GM12878 (cell line): ENCODE measurements at regions not wholly inside any gene's neighbourhood (a gene's known extent, or its start where the extent isn't known, plus 50 kb on each side); places are given as distances from the start of the nearest gene placed in this dataset.

Experiments used
- ATAC-seq: fragments of 200-7000 bp; cut with Tn5 transposase; 3 replicates; pipeline ENCODE4 v1.9.1; 2020; ENCODE audit warnings: mild to moderate bottlenecking, moderate library complexity
- BruUV-seq: library from RNA; stranded (reverse); fragments of 400-500 nt; replicated peaks from 2 replicates; lab custom pipeline; 2021; lab: Mats Ljungman, UMichigan
- CTCF ChIA-PET: fragments of 300-600 bp; sonication (Branson Sonifier 250); formaldehyde crosslinking; extraction: SDS; loops from one replicate; lab custom pipeline; 2021; ENCODE audit warnings: inconsistent platforms; lab: Yijun Ruan, JAX
- POLR2A ChIA-PET: fragments of 350-600 bp; formaldehyde crosslinking; extraction: SDS; loops from one replicate; lab custom pipeline; 2021; ENCODE audit warnings: inconsistent platforms; lab: Charles Lee
- RAD21 ChIA-PET: fragments of 300-600 bp; sonication (Branson Sonifier 250); formaldehyde crosslinking; loops from one replicate; lab custom pipeline; 2023; ENCODE audit warnings: antibody characterized with exemption; ENCODE audit not compliant: unreplicated experiment; lab: Charles Lee
- SMC1A ChIA-PET: fragments of 300-600 bp; sonication (Branson Sonifier 250); formaldehyde crosslinking; loops from one replicate; lab custom pipeline; 2023; ENCODE audit not compliant: unreplicated experiment, uncharacterized antibody; lab: Charles Lee
- DNase-seq: peaks from one replicate; pipeline ENCODE4 v3.0.0-alpha.2; 2011; ENCODE audit warnings: low read depth, low spot score
- FAIRE-seq: peaks from 3 replicates; lab custom pipeline; 2011; peaks lifted over from hg19 to GRCh38; lab: Jason Lieb, UNC
- H2AFZ ChIP-seq: 2 replicates; pipeline ENCODE4 v1.6.0; 2011; ENCODE audit warnings: low read depth, low read length, control low read depth; ENCODE audit not compliant: control insufficient read depth
- H3K27ac ChIP-seq: 2 replicates; pipeline ENCODE4 v1.5.1; 2011; ENCODE audit warnings: control low read depth; ENCODE audit not compliant: control insufficient read depth, insufficient read depth
- H3K27me3 ChIP-seq, 2 experiments: replicated peaks in 1 of 2; 2 replicates each; pipeline versions ENCODE4 v1.6.0 to v1.6.1; 2011; ENCODE audit warnings: low read length in 1 of 2; ENCODE audit not compliant: control insufficient read depth in 2 of 2, insufficient read depth in 2 of 2
- H3K36me3 ChIP-seq, 2 experiments: 2 replicates each; pipeline ENCODE4 v1.5.1; 2011; ENCODE audit warnings: low read length in 1 of 2; ENCODE audit not compliant: control insufficient read depth in 2 of 2, insufficient read depth in 2 of 2
- H3K4me1 ChIP-seq: 2 replicates; pipeline ENCODE4 v1.6.1; 2011; ENCODE audit warnings: mild to moderate bottlenecking, low read length, moderate library complexity, mixed read lengths; ENCODE audit not compliant: control insufficient read depth, insufficient read depth
- H3K4me2 ChIP-seq: 2 replicates; pipeline ENCODE4 v1.6.0; 2011; ENCODE audit warnings: control low read depth; ENCODE audit not compliant: control insufficient read depth, insufficient read depth
- H3K4me3 ChIP-seq: fragments of 200-600 bp; sonication (generic); 2 replicates; pipeline ENCODE4 v1.5.1; 2016
- H3K79me2 ChIP-seq: 2 replicates; pipeline ENCODE4 v1.6.0; 2011; ENCODE audit warnings: low read length; ENCODE audit not compliant: control insufficient read depth, insufficient read depth
- H3K9ac ChIP-seq: 2 replicates; pipeline ENCODE4 v1.8.0; 2011; ENCODE audit warnings: low read length, control low read depth, mixed read lengths; ENCODE audit not compliant: control insufficient read depth, insufficient read depth
- H3K9me3 ChIP-seq: replicated peaks from 3 replicates; pipeline ENCODE4 v1.5.1; 2011; ENCODE audit warnings: mild to moderate bottlenecking, low read length; ENCODE audit not compliant: control insufficient read depth, insufficient read depth
- H4K20me1 ChIP-seq: 2 replicates; pipeline ENCODE4 v1.6.0; 2011; ENCODE audit not compliant: control insufficient read depth, insufficient read depth
- BMI1 ChIP-seq: fragments of 450-650 bp; IDR thresholded peaks from 2 replicates; pipeline ENCODE4 v1.6.1; 2016; ENCODE audit warnings: mild to moderate bottlenecking, moderate library complexity, borderline replicate concordance
- EGR1 ChIP-seq, 2 experiments: IDR thresholded peaks; 1 replicate in 1 of 2; 2 replicates in 1 of 2; pipeline ENCODE4 v1.6.1; 2011 to 2012; ENCODE audit warnings: low read depth in 2 of 2, low read length in 2 of 2, borderline replicate concordance in 1 of 2, mild to moderate bottlenecking in 1 of 2, moderate library complexity in 1 of 2
- FOXM1 ChIP-seq: IDR thresholded peaks from 2 replicates; pipeline ENCODE4 v1.6.1; 2012; ENCODE audit warnings: low read depth, mild to moderate bottlenecking, inconsistent platforms, low read length, moderate library complexity
- KDM1A ChIP-seq: fragments of 200-600 bp; sonication (generic); IDR thresholded peaks from 2 replicates; pipeline ENCODE4 v1.6.1; 2016; ENCODE audit warnings: borderline replicate concordance
- KLF5 ChIP-seq: fragments of 450-650 bp; IDR thresholded peaks from 2 replicates; pipeline ENCODE4 v1.6.1; 2014; ENCODE audit warnings: mild to moderate bottlenecking; ENCODE audit not compliant: partially characterized antibody
- MAX ChIP-seq: IDR thresholded peaks from 2 replicates; pipeline ENCODE4 v1.6.1; 2012; ENCODE audit warnings: low read depth, low read length, improper control_type of control experiment
- NFIC ChIP-seq: IDR thresholded peaks from 2 replicates; pipeline ENCODE4 v1.6.1; 2012; ENCODE audit warnings: low read depth, mild to moderate bottlenecking, inconsistent platforms, low read length, moderate library complexity
- NFYA ChIP-seq: IDR thresholded peaks from 2 replicates; pipeline ENCODE4 v1.6.1; 2011; ENCODE audit warnings: low read depth, mild to moderate bottlenecking, low read length, improper control_type of control experiment, borderline replicate concordance
- POLR2A ChIP-seq: IDR thresholded peaks from 2 replicates; pipeline ENCODE4 v1.6.1; 2011; ENCODE audit warnings: low read depth, mild to moderate bottlenecking, low read length
- RCOR1 ChIP-seq: conservative IDR thresholded peaks from 2 replicates; pipeline ENCODE4 v1.6.1; 2012; ENCODE audit warnings: low read depth, low read length, improper control_type of control experiment
- SUPT20H ChIP-seq: IDR thresholded peaks from 2 replicates; pipeline ENCODE4 v1.6.1; 2011; ENCODE audit warnings: low read depth, mild to moderate bottlenecking, low read length, moderate library complexity, borderline replicate concordance; ENCODE audit not compliant: control insufficient read depth
- TARDBP ChIP-seq: IDR thresholded peaks from 2 replicates; pipeline ENCODE4 v1.6.1; 2016; ENCODE audit warnings: borderline replicate concordance
- ZNF217 ChIP-seq: fragments of 450-650 bp; IDR thresholded peaks from 2 replicates; pipeline ENCODE4 v1.6.1; 2017; ENCODE audit warnings: antibody characterized with exemption, mild to moderate bottlenecking
- WGBS: methylation state at CpG from one replicate; pipeline ENCODE4 v1.1.6; 2016; ENCODE audit warnings: low lambda C conversion rate; ENCODE audit not compliant: insufficient replicate concordance, insufficient coverage; ENCODE audit errors: missing lambda C conversion rate; 5-methylcytosine and 5-hydroxymethylcytosine counted together
- in situ Hi-C: fragments of 300-500 bp; cut with MboI; formaldehyde crosslinking; loops from 9 replicates; pipeline ENCODE4 v1.14.3; 2018; ENCODE audit warnings: mixed read lengths
- intact Hi-C: fragments of 100-400 bp; cut with micrococcal nuclease; formaldehyde crosslinking; loops from one replicate; pipeline ENCODE4 v1.14.2; 2022; ENCODE audit not compliant: unreplicated experiment
- TF ChIP-seq, protein P1 (sequence below): fragments of 450-650 bp; IDR thresholded peaks from 2 replicates; pipeline ENCODE4 v1.6.1; 2016; ENCODE audit warnings: mild to moderate bottlenecking

DNA sequence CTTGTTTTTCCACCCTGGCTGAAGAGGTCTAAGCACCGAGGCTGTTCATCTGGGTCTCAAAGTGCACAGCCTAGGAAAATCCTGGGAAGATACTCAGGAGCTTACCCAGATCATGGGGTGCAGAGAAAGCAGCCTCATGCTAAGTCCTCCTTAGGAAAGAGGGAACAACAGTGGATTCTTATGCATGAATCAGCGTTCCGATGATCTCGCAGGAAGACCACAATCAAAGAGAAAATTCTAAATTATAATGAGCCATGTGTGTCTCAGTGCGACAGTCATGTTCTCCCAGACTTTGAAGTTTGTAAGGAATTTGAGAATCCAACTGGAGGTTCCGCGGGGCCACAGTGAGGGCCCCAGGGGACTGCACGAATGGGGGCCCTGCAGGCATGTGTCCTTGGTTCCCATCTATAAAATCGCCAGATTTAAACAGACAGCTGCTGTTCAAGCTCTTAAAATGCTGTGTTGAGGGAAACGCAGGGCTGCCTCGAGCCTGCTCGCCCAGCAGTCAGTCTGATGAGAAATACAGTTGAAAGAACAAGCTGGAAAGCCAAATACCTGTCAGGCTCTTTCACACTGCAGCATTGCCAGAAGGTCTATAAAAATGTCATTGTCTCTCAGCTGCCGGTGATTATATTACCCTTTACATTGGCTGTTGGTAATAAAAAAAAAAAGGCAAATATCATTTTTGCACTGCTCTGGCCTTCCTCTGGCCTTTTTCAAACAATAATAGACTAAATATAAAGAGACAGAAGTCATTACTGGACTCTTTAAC, 152.1 kb downstream of the PMP22 start:
- ChIA-PET SMC1A (interaction anchor here (0.9 kb wide), 1 partner anchor 28 kb away, joined by 3 read pairs; no protein-coding TSS in a partner anchor), RAD21 (no interaction called here), CTCF (no interaction called here), POLR2A (no interaction called here)
- no peak overlapping the region for H3K27ac ChIP-seq
- H3K4me2 ChIP-seq = no peak overlapping the region
- TF ChIP-seq FOXM1 (no peak), POLR2A (no peak)
- H3K4me1 ChIP-seq = no peaks in the 10 kb centered on the region
- BruUV-seq = no TSS peak
- no peaks in the 10 kb centered on the region for H4K20me1 ChIP-seq
- no peaks in the 10 kb centered on the region for H3K9me3 ChIP-seq
- H3K4me3 ChIP-seq = no peak overlapping the region
- no peak overlapping the region for H3K9ac ChIP-seq
- in situ Hi-C loops = no loop called here
- intact Hi-C loops = no loop called here
- no peaks in the 10 kb centered on the region for H3K36me3 ChIP-seq
- no peaks in the 10 kb centered on the region for H3K27me3 ChIP-seq
- no peak overlapping the region for H2AFZ ChIP-seq
- ATAC-seq = no peak
- DNase-seq = no peak
- FAIRE-seq = no peak
- 42% methylated on average over 13 of the region's 13 CpGs for WGBS
- H3K79me2 ChIP-seq = no peaks in the 10 kb centered on the region

GRCh38 chr17:15109608-15110007, 155.5 kb downstream of the PMP22 start:
- CTCF ChIA-PET = no interaction called here
- Histone ChIP-seq H4K20me1 (no peaks in the 10 kb centered on the region), H2AFZ (no peak overlapping the region), H3K36me3 (no peaks in the 10 kb centered on the region), H3K4me1 (no peaks in the 10 kb centered on the region), H3K27ac (no peak overlapping the region), H3K27me3 (no peaks in the 10 kb centered on the region), H3K4me2 (no peak overlapping the region), H3K9me3 (no peaks in the 10 kb centered on the region), H3K9ac (no peak overlapping the region), H3K4me3 (no peak overlapping the region), H3K79me2 (no peaks in the 10 kb centered on the region)
- RAD21 ChIA-PET = no interaction called here
- intact Hi-C loops (no loop called here), in situ Hi-C loops (no loop called here)
- no peak for FAIRE-seq
- no TSS peak for BruUV-seq
- SMC1A ChIA-PET = no interaction called here
- ATAC-seq = no peak
- no CpG with 5 or more reads among the region's 3 CpGs for WGBS
- POLR2A ChIA-PET = no interaction called here
- DNase-seq = no peak
- no peak for TF ChIP-seq MAX
- no peak for TF ChIP-seq ZNF217
- TF ChIP-seq TARDBP = no peak
- TF ChIP-seq NFIC = no peak
- no peak for TF ChIP-seq RCOR1
- TF ChIP-seq NFYA = no peak
- TF ChIP-seq EGR1 (IDR thresholded peaks at IDR 0.05; ENCODE audit: borderline replicate concordance in 1 of 2, low read depth in 2 of 2, low read length in 2 of 2) = no peak
- TF ChIP-seq, protein P1, sequence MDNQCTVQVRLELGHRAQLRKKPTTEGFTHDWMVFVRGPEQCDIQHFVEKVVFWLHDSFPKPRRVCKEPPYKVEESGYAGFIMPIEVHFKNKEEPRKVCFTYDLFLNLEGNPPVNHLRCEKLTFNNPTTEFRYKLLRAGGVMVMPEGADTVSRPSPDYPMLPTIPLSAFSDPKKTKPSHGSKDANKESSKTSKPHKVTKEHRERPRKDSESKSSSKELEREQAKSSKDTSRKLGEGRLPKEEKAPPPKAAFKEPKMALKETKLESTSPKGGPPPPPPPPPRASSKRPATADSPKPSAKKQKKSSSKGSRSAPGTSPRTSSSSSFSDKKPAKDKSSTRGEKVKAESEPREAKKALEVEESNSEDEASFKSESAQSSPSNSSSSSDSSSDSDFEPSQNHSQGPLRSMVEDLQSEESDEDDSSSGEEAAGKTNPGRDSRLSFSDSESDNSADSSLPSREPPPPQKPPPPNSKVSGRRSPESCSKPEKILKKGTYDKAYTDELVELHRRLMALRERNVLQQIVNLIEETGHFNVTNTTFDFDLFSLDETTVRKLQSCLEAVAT = no peak
- TF ChIP-seq SUPT20H = no peak
- no peak for TF ChIP-seq KLF5
- TF ChIP-seq BMI1 = no peak
- TF ChIP-seq KDM1A = no peak
